Posterior vena cava (tissue), 2 donors: ENCODE measurements at regions not wholly inside any gene's neighbourhood (a gene's known extent, or its start where the extent isn't known, plus 50 kb on each side); places are given as distances from the start of the nearest gene placed in this dataset.

ENCODE experiments used
- DNase-seq: peaks from one replicate; pipeline ENCODE4 v3.0.0-alpha.2; 2020; ENCODE audit warnings: low spot score
- intact Hi-C, 2 donors: fragments of 100-400 bp; cut with DNase I; formaldehyde crosslinking; loops; one replicate each; pipeline versions ENCODE4 v1.14.1 to v1.14.2; 2022 to 2023
- donor health status: DM: yes; HTN: yes; CAD: no.
- donor health status: DM: yes; HTN: yes; CAD: no.

DNA sequence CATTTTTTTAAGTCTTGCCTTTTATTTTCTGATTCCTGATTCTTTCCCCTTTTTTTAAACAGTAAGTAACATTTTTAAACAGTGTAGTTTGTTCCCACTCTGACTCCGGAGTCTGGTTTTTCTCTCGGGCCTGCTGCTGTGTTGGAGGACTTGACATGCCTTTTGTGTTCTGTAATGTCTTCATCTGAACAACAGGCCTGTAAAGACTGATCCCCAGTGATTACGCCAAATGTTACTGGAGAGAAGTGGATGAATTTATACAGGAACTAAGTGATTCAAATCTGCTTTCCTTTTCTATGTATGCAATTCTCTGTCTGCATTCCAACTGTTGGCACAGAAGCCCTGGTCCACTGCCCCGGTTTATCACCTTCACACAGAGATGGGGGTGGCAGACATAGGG is 54.3 kb upstream of the RMDN2 start:
- DNase-seq = no peak
- intact Hi-C loops = loop anchor here in 1 of 2 donors (10.0 kb wide), 1 partner anchor 456 kb away; no protein-coding TSS in a partner anchor

DNA sequence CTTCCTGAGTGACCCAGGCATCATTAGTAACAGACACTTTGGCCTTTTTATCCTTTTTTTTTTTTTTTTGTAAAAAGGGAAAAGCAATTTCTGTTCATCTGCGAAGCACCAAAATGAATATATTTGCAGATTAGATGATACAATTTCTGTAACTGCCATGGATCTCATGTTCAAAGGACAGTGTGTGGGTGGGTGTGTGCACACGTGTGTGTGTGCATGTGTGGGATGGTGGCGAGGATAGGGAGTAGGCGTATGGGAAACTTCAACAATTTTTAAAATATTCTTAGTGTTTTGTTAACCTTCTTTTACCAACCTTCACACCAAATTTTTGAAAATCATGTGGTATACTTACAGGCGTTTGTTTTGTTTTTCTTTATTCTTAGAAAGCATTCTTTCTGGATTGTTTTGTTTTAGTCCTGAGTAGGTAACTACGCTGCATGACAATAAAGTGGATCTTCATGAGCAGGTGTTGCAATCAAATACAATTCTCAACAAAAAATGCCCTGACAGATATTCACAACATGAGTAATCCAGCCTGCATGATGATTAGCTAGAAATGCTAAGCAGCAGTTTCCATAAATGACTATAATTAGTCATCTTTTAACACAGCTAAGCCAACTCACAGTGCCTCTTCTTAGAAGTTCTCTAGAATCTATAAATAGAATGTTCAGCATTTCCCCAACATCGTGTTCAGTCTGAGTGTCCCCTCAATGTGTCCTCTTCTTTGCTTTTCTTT is 53.5 kb upstream of the RMDN2 start:
- intact Hi-C loops = loop anchor here in 1 of 2 donors (10.0 kb wide), 1 partner anchor 457 kb away; no protein-coding TSS in a partner anchor
- no peak for DNase-seq

DNA sequence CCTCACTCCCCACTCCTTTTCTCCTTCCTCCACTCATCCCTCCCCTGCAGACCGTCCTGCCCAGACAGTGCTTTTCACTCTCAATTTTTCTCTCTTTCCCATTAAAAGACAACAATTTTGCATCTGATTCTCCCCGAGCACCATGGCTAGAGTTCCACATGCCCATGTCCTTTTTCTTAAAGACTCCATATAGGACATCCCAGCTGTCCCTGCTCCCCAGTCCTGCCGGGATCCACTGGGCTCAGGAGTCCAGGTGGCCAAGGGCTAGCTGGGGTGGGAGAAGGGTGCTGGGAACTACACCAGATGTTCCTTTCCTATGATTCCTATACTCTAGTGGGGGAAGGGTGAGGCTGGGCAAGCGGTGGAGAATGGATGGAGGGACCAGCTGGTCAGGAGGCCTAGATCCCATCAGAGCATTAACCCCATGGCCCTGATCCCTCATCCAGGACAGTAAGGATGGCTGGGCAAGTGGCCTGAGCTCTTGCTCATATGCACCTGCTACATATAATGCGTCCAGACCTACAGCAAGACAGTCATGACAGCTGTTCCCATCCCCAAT is 52.8 kb upstream of the RMDN2 start:
- intact Hi-C loops = loop anchor here in 1 of 2 donors (10.0 kb wide), 1 partner anchor 457 kb away; no protein-coding TSS in a partner anchor
- no peak for DNase-seq

DNA sequence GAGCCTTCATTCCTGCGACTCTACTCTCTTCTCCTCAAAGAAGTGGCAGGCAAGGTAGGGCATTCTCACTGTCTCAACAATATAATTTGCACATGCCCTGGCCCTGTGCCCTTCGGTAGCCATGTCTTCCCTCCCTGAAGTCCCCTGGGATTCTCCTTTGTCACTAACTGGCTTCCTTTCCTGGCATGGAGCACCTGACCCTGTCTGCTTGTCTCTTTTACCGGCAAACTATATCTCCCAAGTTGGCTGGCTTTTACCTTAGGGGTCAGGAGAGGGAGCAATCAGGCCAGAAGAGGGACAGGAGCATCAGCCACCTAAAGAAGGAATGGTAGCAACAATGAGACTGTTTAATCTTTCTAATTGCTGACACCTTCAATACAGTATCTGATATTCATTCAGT is 51.9 kb upstream of the RMDN2 start:
- intact Hi-C loops = loop anchor here in 1 of 2 donors (10.0 kb wide), 1 partner anchor 458 kb away; no protein-coding TSS in a partner anchor
- DNase-seq = no peak

DNA sequence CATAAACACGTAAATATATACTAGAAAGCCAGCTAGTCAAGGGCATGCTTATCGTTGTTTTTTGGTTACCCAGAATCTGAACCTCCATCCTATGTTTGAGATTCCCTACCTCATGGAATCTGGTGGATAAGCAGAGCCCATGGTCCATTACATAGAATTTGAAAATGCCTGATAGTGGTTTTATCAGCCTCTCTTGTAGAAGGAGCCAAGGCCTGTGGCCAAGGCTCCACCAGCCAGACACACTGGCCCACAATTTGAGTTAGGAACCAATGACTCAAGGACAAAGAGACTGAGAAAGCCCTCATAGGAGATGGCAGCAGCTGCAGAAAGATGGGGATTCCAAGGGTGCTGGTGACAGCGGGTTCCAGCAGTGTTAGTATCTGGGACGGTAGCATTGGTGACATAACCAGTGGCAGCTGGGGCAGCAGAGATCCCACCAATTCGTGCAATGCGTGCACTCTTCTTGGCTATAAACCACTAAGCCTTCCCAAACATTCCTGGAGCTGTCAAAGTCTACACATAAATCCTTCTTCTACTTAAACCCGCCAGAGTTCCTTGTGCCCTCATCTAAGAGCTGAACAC is 51.2 kb upstream of the RMDN2 start:
- intact Hi-C loops = loop anchor here in 1 of 2 donors (10.0 kb wide), 1 partner anchor 459 kb away; no protein-coding TSS in a partner anchor
- DNase-seq = no peak

DNA sequence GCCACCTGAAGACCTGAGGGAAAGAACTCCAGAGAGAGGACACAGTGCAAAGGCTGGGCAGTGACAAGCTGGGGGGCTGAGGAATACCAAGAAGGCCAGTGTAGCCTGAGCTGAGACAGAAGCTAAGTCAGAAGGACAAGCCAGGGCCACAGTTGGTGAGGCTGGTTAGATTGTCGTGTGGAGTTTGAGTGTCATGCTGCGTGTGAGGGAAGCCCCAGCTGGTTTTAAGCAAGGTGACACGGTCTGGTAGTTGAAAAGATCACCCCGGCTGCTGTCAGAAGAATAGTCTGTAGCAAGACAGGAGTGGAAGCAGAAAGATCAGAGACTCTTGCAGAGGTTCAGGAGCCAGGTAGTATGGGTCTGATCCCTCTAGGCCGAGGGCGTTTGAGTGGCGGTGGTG is 50.6 kb upstream of the RMDN2 start:
- intact Hi-C loops = loop anchor here in 1 of 2 donors (10.0 kb wide), 1 partner anchor 460 kb away; no protein-coding TSS in a partner anchor

More for the DNA sequence above, 50.6 kb upstream of the RMDN2 start:
- DNase-seq = no peak
